ENCODE measurements at regions not wholly inside any gene's neighbourhood (a gene's known extent, or its start where the extent isn't known, plus 50 kb on each side); places are given as distances from the start of the nearest gene placed in this dataset.

DNA sequence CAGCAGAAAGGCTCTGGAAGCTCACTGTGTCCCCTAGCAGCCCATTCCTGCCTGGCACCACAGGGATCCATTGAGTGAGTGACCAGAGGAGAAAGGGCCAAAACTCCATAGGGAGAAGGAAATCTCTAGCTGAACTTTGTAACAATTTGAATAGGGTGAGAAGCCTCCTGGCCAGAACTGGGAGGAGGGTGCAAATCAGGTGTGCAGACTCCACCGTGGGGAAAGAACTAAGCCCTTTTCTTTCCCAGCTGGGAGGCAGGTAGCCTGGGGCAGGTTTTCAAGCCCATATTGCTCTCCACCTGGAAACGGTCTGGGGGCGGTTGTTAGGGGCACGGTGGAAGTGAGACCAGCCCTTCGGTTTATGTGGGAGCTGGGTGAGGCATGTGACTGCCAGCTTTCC lies 227.2 kb downstream of the SNCA start:
- no peaks in the 10 kb centered on the region for H3K4me1 ChIP-seq
- no peak for TF ChIP-seq Cebpa-rat (IDR thresholded peaks at IDR 0.05)

DNA sequence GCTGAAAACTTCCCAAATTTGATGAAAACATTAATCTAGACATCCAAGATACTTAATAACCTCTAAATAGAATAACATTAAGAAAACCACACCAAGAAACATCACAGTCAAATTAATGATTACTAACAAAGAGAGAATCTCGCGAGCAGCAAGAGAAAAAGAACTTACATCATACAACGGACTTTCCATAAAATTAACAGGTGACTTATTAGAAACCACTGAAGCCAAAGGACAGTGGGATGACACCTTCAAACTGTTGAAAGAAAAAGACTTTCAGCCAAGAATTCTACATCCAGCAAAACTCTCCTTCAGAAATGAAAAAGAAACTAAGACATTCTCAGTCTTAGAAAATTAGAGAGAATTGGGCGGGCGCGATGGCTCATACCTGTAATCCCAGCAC lies 232.0 kb downstream of the SNCA start:
- H3K9me3 ChIP-seq, result no peaks in the 10 kb centered on the region; the same call in 1 of the 2 replicates
- no peak overlapping the region for H3K4me2 ChIP-seq
- no peak overlapping the region for H3K4me3 ChIP-seq
- no peaks in the 10 kb centered on the region for H3K36me3 ChIP-seq
- H4K20me1 ChIP-seq, result no peaks in the 10 kb centered on the region
- H3K27me3 ChIP-seq, result no peaks in the 10 kb centered on the region
- TF ChIP-seq Cebpa-rat (IDR thresholded peaks at IDR 0.05), result no peak
- no peak overlapping the region for H3K27ac ChIP-seq
- no peak overlapping the region for H3K9ac ChIP-seq
- no peaks in the 10 kb centered on the region for H3K4me1 ChIP-seq

More for the DNA sequence above, 227.2 kb downstream of the SNCA start:
- H3K4me3 ChIP-seq, result no peak overlapping the region
- H3K36me3 ChIP-seq, result no peaks in the 10 kb centered on the region
- H3K27ac ChIP-seq, result no peak overlapping the region
- no peak overlapping the region for H3K9ac ChIP-seq
- H4K20me1 ChIP-seq, result no peaks in the 10 kb centered on the region
- no peaks in the 10 kb centered on the region for H3K27me3 ChIP-seq
- no peak overlapping the region for H3K4me2 ChIP-seq
- H3K9me3 ChIP-seq, result no peaks in the 10 kb centered on the region; the same call in 1 of the 2 replicates

DNA sequence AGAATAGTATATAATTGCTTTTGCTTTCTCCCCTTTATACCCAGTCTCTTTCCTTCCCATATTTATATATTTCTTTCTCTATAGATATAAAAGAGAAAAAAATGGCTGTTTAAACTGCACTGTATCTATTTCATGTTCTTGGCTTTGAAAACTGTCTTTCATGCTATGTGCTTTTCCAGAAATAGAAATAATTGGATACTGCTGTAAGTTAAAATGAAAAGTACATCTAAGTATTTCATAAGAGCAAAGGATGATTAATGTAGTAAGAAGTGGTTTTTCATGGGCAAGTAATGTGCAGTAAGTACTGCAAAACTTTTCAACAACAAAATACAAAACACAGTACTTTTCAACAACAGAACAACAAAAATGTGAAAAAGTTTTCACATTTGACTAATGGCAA lies 237.9 kb downstream of the SNCA start:
- no peaks in the 10 kb centered on the region for H4K20me1 ChIP-seq
- H3K9ac ChIP-seq, result no peak overlapping the region
- H3K4me3 ChIP-seq, result no peak overlapping the region
- TF ChIP-seq Cebpa-rat (IDR thresholded peaks at IDR 0.05), result no peak
- H3K27me3 ChIP-seq, result no peaks in the 10 kb centered on the region
- H3K4me2 ChIP-seq, result no peak overlapping the region
- no peaks in the 10 kb centered on the region for H3K4me1 ChIP-seq
- no peaks in the 10 kb centered on the region for H3K9me3 ChIP-seq
- H3K27ac ChIP-seq, result no peak overlapping the region
- H3K36me3 ChIP-seq, result no peaks in the 10 kb centered on the region

DNA sequence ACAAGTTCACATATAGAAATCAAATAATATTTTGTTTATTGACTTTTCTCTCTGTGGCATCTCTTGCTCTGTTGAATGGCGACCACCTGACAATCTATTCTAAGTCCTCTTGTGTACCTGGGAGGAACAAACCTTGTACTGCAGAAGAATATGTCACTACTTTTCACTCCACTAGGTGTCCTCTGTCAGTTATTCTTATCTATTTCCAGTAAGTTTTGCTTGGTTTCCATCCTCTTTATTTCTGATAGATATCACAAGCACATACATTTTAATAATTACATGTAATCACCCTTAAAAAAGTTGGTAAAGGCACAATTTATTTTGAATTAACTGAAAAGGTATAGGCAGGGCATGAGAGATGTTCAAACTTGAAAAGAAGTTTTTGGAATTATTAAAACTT lies 238.4 kb downstream of the SNCA start:
- Histone ChIP-seq H3K4me1 (no peaks in the 10 kb centered on the region), H4K20me1 (no peaks in the 10 kb centered on the region), H3K4me2 (no peak overlapping the region), H3K27ac (no peak overlapping the region), H3K4me3 (no peak overlapping the region), H3K36me3 (no peaks in the 10 kb centered on the region), H3K9me3 (no peaks in the 10 kb centered on the region), H3K27me3 (no peaks in the 10 kb centered on the region), H3K9ac (no peak overlapping the region)
- no peak for TF ChIP-seq Cebpa-rat (IDR thresholded peaks at IDR 0.05)

DNA sequence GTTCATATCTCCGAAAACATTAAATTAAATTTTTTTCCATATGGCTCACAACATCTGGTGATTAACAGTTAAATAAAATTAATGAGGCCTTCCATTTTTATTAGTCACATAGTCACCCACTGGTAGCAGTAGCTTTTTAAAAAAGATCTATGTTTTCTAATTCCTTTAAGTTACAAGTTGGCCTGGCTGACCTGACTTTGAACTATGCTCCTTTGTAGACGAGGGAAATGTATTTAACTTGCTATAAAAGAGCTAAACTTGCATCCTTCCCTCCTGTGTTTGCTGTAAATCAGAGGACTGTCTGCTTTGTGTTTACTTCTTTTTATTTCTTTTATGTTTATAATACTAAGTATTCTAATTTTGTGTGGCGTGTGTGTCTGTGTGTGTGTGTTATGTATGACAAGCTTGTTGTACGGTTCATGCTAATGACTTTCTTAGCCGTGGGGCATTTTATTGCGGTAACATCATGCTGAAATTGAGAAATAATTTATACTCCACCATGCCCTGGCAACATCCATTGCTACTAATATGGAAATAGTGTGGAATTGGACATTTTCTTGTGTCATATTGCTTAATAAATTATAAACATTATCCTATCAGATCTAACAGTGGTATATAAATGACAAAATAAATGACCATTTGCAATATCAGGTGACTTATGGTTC lies 241.7 kb downstream of the SNCA start:
- Histone ChIP-seq H3K36me3 (no peaks in the 10 kb centered on the region), H3K4me2 (no peak overlapping the region), H3K9ac (no peak overlapping the region), H3K27me3 (no peaks in the 10 kb centered on the region), H3K4me3 (no peak overlapping the region), H3K4me1 (no peaks in the 10 kb centered on the region), H4K20me1 (no peaks in the 10 kb centered on the region), H3K9me3 (no peaks in the 10 kb centered on the region), H3K27ac (no peak overlapping the region)
- no peak for TF ChIP-seq Cebpa-rat (IDR thresholded peaks at IDR 0.05)

DNA sequence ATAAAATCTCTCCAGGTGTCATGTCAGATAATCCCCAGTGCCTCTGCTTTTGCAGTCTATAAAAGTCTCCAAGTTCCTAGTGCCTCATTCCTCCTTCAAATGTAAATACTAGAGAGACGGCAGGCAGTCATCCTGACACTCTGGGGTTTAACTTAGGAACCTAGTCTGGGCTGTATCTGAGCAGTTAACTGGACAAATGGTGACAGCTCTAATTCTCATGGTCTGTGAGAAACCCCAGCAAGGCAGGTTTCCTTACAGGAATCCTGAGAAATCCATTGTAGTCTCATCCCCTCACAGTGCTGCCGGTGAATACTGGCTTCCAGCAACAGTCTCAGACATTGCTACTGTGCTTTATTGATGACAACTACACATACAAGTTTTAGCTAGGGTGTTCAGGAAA lies 246.8 kb downstream of the SNCA start:
- H3K4me3 ChIP-seq, result no peak overlapping the region
- H3K9me3 ChIP-seq, result no peaks in the 10 kb centered on the region
- no peaks in the 10 kb centered on the region for H3K36me3 ChIP-seq
- H3K4me1 ChIP-seq, result no peaks in the 10 kb centered on the region
- TF ChIP-seq Cebpa-rat (IDR thresholded peaks at IDR 0.05), result no peak
- no peaks in the 10 kb centered on the region for H4K20me1 ChIP-seq
- H3K27me3 ChIP-seq, result no peaks in the 10 kb centered on the region
- H3K27ac ChIP-seq, result no peak overlapping the region
- no peak overlapping the region for H3K9ac ChIP-seq
- no peak overlapping the region for H3K4me2 ChIP-seq

DNA sequence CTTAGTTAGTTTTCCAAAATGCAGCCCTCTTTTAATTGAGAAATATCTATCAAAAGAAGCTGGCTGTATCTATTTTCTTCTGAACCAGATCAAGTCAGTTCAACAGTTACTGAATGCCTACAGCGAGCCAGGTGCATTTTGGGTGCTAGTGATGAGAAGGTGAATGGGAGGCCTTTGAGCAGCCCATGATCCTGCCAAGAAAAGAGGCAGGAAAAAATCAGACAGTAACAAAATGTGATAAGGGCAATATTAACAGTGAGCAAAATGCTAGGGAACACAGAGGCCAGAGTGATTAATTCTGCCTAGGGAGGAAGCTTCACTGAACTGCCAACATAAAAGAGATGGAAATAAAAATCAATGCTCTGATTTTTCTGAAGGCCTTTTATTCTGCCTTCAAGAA lies 248.5 kb downstream of the SNCA start:
- no peak for TF ChIP-seq Cebpa-rat (IDR thresholded peaks at IDR 0.05)
- Histone ChIP-seq H3K4me1 (no peaks in the 10 kb centered on the region), H4K20me1 (no peaks in the 10 kb centered on the region), H3K27ac (no peak overlapping the region), H3K27me3 (no peaks in the 10 kb centered on the region), H3K9me3 (no peaks in the 10 kb centered on the region), H3K36me3 (no peaks in the 10 kb centered on the region), H3K9ac (no peak overlapping the region), H3K4me2 (no peak overlapping the region), H3K4me3 (no peak overlapping the region)

DNA sequence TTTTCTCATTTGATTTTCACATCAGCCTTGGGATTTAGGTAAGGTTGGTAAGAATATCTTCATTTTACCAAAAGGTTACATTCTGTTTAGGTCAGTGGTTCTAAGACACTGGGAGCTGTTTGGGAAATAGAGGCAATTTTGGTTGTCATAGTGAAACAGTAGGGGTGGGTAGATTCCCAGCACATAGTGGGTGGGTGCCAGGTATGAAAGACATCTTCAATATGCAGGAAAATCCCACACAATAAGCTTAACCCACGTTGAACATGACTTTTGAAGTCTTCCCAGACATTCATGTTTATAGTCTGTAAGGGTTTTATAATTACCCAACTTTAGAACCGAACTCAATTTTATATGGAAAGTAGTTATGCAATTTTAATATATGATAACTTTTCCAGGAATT lies 249.6 kb downstream of the SNCA start:
- Histone ChIP-seq H4K20me1 (no peaks in the 10 kb centered on the region), H3K4me2 (no peak overlapping the region), H3K4me3 (no peak overlapping the region), H3K4me1 (peaks cover 7% of the 10 kb centered on the region), H3K9ac (no peak overlapping the region), H3K9me3 (no peaks in the 10 kb centered on the region), H3K36me3 (no peaks in the 10 kb centered on the region), H3K27ac (no peak overlapping the region), H3K27me3 (no peaks in the 10 kb centered on the region)
- no peak for TF ChIP-seq Cebpa-rat (IDR thresholded peaks at IDR 0.05)

DNA sequence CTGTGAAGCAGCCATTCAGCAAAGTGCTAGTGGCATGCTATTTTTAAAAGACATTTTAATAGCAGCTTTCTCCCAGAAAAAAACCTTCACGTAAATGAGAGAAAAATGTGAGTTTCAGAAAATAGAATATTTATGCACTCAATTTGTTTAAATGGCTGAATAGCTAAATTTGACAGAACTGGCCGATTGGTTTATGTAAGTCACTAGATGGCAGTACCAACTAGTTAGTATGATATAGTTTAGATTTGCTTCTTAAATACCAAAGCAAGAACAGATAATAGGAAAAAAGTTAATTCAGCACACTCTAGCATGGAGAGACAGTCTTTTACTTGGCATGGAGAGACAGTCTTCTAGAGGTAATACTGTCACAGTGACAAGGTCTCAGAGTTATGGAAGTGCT lies 250.1 kb downstream of the SNCA start:
- Histone ChIP-seq H3K4me2 (no peak overlapping the region), H3K36me3 (no peaks in the 10 kb centered on the region), H3K4me3 (no peak overlapping the region), H3K9ac (no peak overlapping the region), H3K4me1 (peaks cover 7% of the 10 kb centered on the region), H3K27me3 (no peaks in the 10 kb centered on the region), H3K27ac (no peak overlapping the region), H4K20me1 (no peaks in the 10 kb centered on the region), H3K9me3 (no peaks in the 10 kb centered on the region)
- TF ChIP-seq Cebpa-rat (IDR thresholded peaks at IDR 0.05), result no peak

DNA sequence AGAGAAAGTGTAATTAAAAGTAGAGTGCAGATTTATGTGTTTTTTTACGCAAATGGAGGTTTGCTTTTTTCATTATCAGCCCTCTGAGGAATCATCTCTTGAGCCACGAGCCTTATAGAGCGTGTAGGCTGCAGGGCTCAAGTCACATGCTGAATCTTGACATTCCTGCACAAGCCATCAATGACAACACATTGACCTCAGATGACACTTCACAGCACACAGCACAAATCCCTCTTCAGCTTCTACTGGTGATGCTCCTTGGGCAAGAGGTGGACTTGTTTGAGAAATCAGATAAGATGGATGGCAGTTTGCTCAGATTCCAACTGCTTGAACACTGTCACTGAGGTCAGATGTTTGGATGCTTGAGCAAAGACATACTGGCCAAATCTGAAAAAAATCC lies 250.6 kb downstream of the SNCA start:
- no peak for TF ChIP-seq Cebpa-rat (IDR thresholded peaks at IDR 0.05)

More for the DNA sequence above, 250.6 kb downstream of the SNCA start:
- H3K4me1 ChIP-seq, result peaks cover 7% of the 10 kb centered on the region
- H3K4me2 ChIP-seq, result no peak overlapping the region
- H3K4me3 ChIP-seq, result no peak overlapping the region
- no peaks in the 10 kb centered on the region for H4K20me1 ChIP-seq
- H3K9me3 ChIP-seq, result no peaks in the 10 kb centered on the region
- H3K9ac ChIP-seq, result no peak overlapping the region
- H3K27me3 ChIP-seq, result no peaks in the 10 kb centered on the region
- H3K27ac ChIP-seq, result no peak overlapping the region
- H3K36me3 ChIP-seq, result no peaks in the 10 kb centered on the region
